HCT116 (cell line): ENCODE measurements at regions not wholly inside any gene's neighbourhood (a gene's known extent, or its start where the extent isn't known, plus 50 kb on each side); places are given as distances from the start of the nearest gene placed in this dataset.

Source experiments
- ATAC-seq: fragments of 200-7000 bp; cut with Tn5 transposase; 2 replicates; pipeline ENCODE4 v1.9.1; 2020; ENCODE audit warnings: mild to moderate bottlenecking, moderate library complexity
- BruUV-seq: library from RNA; stranded (reverse); fragments of 400-500 nt; replicated peaks from 2 replicates; lab custom pipeline; 2021; lab: Mats Ljungman, UMichigan
- CTCF ChIA-PET: fragments of 300-600 bp; sonication (Branson Sonifier 250); formaldehyde crosslinking; loops from one replicate; lab custom pipeline; 2021; ENCODE audit warnings: antibody characterized with exemption; lab: Charles Lee
- POLR2A ChIA-PET: fragments of 300-600, 350-600 bp; sonication (Branson Sonifier 250); formaldehyde crosslinking; loops from one replicate; lab custom pipeline; 2021; ENCODE audit warnings: antibody characterized with exemption; lab: Charles Lee
- RAD21 ChIA-PET, 2 experiments: fragments of 300-600 bp; sonication (Branson Sonifier 250); formaldehyde crosslinking; loops; one replicate each; lab custom pipeline; 2023; ENCODE audit warnings: low total read pairs in 2 of 2; ENCODE audit not compliant: uncharacterized antibody in 2 of 2, unreplicated experiment in 2 of 2, low non-redundant PET in 1 of 2; lab: Charles Lee
- DNase-seq: peaks from one replicate; pipeline ENCODE4 v3.0.0-alpha.2; 2010; ENCODE audit warnings: low read depth, low spot score
- H2AFZ ChIP-seq: fragments of 200-600 bp; shearing (Covaris generic), sonication (generic); 2 replicates; pipeline ENCODE4 v1.6.1; 2017; ENCODE audit warnings: low read depth, mixed run types, mixed read lengths, antibody characterized with exemption, low read length; ENCODE audit not compliant: poor library complexity, severe bottlenecking
- H3K27ac ChIP-seq: 2 replicates; pipeline ENCODE4 v1.5.1; 2012; ENCODE audit warnings: low read depth, low read length
- H3K27me3 ChIP-seq: fragments of 200-600 bp; sonication (generic); 2 replicates; pipeline ENCODE4 v1.6.1; 2016; ENCODE audit warnings: mixed run types, low read length, mixed read lengths; ENCODE audit not compliant: insufficient read depth
- H3K36me3 ChIP-seq, 2 experiments: fragments of 200-500 bp in 1 of 2; fragments of 200-600 bp in 1 of 2; sonication (Bioruptor generic) in 1 of 2; sonication (generic) in 1 of 2; 2 replicates each; pipeline versions ENCODE4 v1.5.1 to v1.6.1; 2014 to 2016; ENCODE audit warnings: low read length in 2 of 2, inconsistent platforms in 1 of 2, mixed read lengths in 1 of 2, mixed run types in 1 of 2; ENCODE audit not compliant: insufficient read depth in 2 of 2, control insufficient read depth in 1 of 2
- H3K4me1 ChIP-seq, 2 experiments: fragments of 200-600 bp in 1 of 2; sonication (generic) in 1 of 2; 2 replicates each; pipeline versions ENCODE4 v1.5.1 to v1.6.1; 2012 to 2017; ENCODE audit warnings: low read length in 2 of 2, inconsistent platforms in 1 of 2, mild to moderate bottlenecking in 1 of 2, mixed read lengths in 1 of 2, mixed run types in 1 of 2, moderate library complexity in 1 of 2; ENCODE audit not compliant: insufficient read depth in 2 of 2, control insufficient read depth in 1 of 2
- H3K4me2 ChIP-seq: fragments of 200-600 bp; sonication (generic); 2 replicates; pipeline ENCODE4 v1.6.1; 2017; ENCODE audit warnings: mixed run types, low read length, mixed read lengths
- H3K4me3 ChIP-seq, 2 experiments: fragments of 200-600 bp in 1 of 2; sonication (generic) in 1 of 2; replicated peaks in 1 of 2; 2 replicates each; pipeline ENCODE4 v1.5.1; 2011 to 2016; ENCODE audit warnings: low read length in 2 of 2, control low read depth in 1 of 2, low read depth in 1 of 2, mild to moderate bottlenecking in 1 of 2, mixed read lengths in 1 of 2, mixed run types in 1 of 2
- H3K79me2 ChIP-seq: fragments of 200-600 bp; sonication (generic); 2 replicates; pipeline ENCODE4 v1.6.1; 2017; ENCODE audit warnings: mild to moderate bottlenecking, mixed run types, low read length, moderate library complexity, mixed read lengths; ENCODE audit not compliant: insufficient read depth
- H3K9ac ChIP-seq: fragments of 200-600 bp; sonication (generic); 2 replicates; pipeline ENCODE4 v1.6.1; 2016; ENCODE audit warnings: low read length, mixed read lengths
- H3K9me2 ChIP-seq: fragments of 200-600 bp; sonication (generic), shearing (Covaris generic); 2 replicates; pipeline ENCODE4 v1.6.1; 2017; ENCODE audit warnings: mixed run types, mild to moderate bottlenecking, moderate library complexity; ENCODE audit not compliant: insufficient read depth
- H3K9me3 ChIP-seq, 2 experiments: fragments of 200-500 bp in 1 of 2; fragments of 200-600 bp in 1 of 2; sonication (Bioruptor generic) in 1 of 2; sonication (generic) in 1 of 2; 2 replicates each; pipeline ENCODE4 v1.6.1; 2014 to 2017; ENCODE audit warnings: low read length in 2 of 2, mixed read lengths in 2 of 2, inconsistent platforms in 1 of 2, low read depth in 1 of 2, mild to moderate bottlenecking in 1 of 2, mixed run types in 1 of 2, moderate library complexity in 1 of 2; ENCODE audit not compliant: control insufficient read depth in 1 of 2, insufficient read depth in 1 of 2
- H4K20me1 ChIP-seq: fragments of 200-600 bp; sonication (generic), shearing (Covaris generic); 2 replicates; pipeline ENCODE4 v1.6.1; 2017; ENCODE audit warnings: mixed run types, mild to moderate bottlenecking, moderate library complexity; ENCODE audit not compliant: insufficient read depth
- CEBPB ChIP-seq: IDR thresholded peaks from 2 replicates; pipeline ENCODE4 v1.6.1; 2012; ENCODE audit warnings: low read depth
- EGR1 ChIP-seq: IDR thresholded peaks from 2 replicates; pipeline ENCODE4 v1.6.1; 2012; ENCODE audit warnings: low read depth
- ELF1 ChIP-seq: IDR thresholded peaks from 2 replicates; pipeline ENCODE4 v1.6.1; 2012; ENCODE audit warnings: low read depth, borderline replicate concordance
- FOSL1 ChIP-seq: IDR thresholded peaks from 2 replicates; pipeline ENCODE4 v1.6.1; 2012; ENCODE audit warnings: low read depth
- JUND ChIP-seq: IDR thresholded peaks from 2 replicates; pipeline ENCODE4 v1.6.1; 2012
- POLR2A ChIP-seq: IDR thresholded peaks from 2 replicates; pipeline ENCODE4 v1.7.0; 2011; ENCODE audit warnings: borderline replicate concordance; ENCODE audit not compliant: insufficient read depth, insufficient read length; ENCODE audit errors: extremely low read depth
- RAD21 ChIP-seq: IDR thresholded peaks from 2 replicates; pipeline ENCODE4 v1.6.1; 2012; ENCODE audit warnings: low read depth, mild to moderate bottlenecking
- SIN3A ChIP-seq: IDR thresholded peaks from 2 replicates; pipeline ENCODE4 v1.6.1; 2012; ENCODE audit warnings: low read depth
- SP1 ChIP-seq: IDR thresholded peaks from 2 replicates; pipeline ENCODE4 v1.6.1; 2012; ENCODE audit warnings: low read depth
- SRF ChIP-seq: IDR thresholded peaks from 2 replicates; pipeline ENCODE4 v1.6.1; 2012; ENCODE audit warnings: low read depth
- YY1 ChIP-seq: IDR thresholded peaks from 2 replicates; pipeline ENCODE4 v1.6.1; 2011; ENCODE audit warnings: low read length, low read depth, moderate library complexity, mild to moderate bottlenecking; ENCODE audit not compliant: insufficient replicate concordance; ENCODE audit errors: extremely low read depth
- ZFX ChIP-seq: fragments of 450-650 bp; IDR thresholded peaks from 2 replicates; pipeline ENCODE4 v1.6.1; 2017
- ZNF274 ChIP-seq: fragments of 200-500 bp; sonication (Bioruptor generic); IDR thresholded peaks from 2 replicates; pipeline ENCODE4 v1.6.1; 2014; ENCODE audit warnings: mild to moderate bottlenecking, low read depth, low read length, inconsistent platforms
- intact Hi-C: fragments of 100-400 bp; cut with micrococcal nuclease; formaldehyde crosslinking; loops from 2 replicates; pipeline ENCODE4 v1.10.0; 2022
- TF ChIP-seq, protein P1 (sequence below): IDR thresholded peaks from 2 replicates; pipeline ENCODE4 v1.6.1; 2012; ENCODE audit warnings: low read depth
- TF ChIP-seq, protein P2 (sequence below), 3 experiments: fragments of 200-600 bp in 1 of 3; sonication (generic) in 1 of 3; IDR thresholded peaks in 2 of 3; conservative IDR thresholded peaks in 1 of 3; 2 replicates each; pipeline ENCODE4 v1.5.1; 2012 to 2017; ENCODE audit warnings: low read depth in 2 of 3, low read length in 2 of 3, antibody characterized with exemption in 1 of 3, borderline replicate concordance in 1 of 3, control low read depth in 1 of 3, mild to moderate bottlenecking in 1 of 3, mixed read lengths in 1 of 3, mixed run types in 1 of 3, moderate library complexity in 1 of 3; ENCODE audit not compliant: insufficient read depth in 1 of 3
- TF ChIP-seq, protein P3 (sequence below): IDR thresholded peaks from 2 replicates; pipeline ENCODE4 v1.6.1; 2011; ENCODE audit warnings: mild to moderate bottlenecking, low read length, moderate library complexity; ENCODE audit not compliant: insufficient replicate concordance; ENCODE audit errors: extremely low read depth
- TF ChIP-seq, protein P4 (sequence below): IDR thresholded peaks from 2 replicates; pipeline ENCODE4 v1.6.1; 2012

DNA sequence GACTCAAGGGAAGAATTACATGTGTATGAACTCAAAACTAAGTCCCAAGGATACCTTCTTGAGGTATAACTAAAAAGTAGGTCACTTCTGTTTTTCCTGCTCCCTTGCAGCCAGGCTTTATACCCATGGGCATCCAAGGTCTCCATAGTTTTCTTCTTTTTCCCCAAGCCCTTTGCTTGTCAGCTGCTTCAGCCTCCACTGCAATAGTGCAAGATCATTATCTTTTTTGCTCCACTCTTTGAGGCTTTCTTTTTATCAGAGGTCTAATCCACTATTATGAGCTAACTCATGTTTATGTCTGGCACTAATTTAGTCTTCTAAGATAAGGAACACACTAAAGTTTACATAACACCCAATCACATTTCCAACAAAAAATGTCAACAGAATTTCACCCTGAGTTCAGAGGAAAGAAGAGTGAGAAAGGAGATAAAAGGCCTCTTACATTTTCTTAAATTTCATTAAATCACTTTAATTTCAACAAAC lies 121.2 kb upstream of the LSAMP start:
- no peak for DNase-seq
- intact Hi-C loops = no loop called here
- no peaks in the 10 kb centered on the region for H3K9me3 ChIP-seq
- CTCF ChIA-PET = no interaction called here
- H3K27ac ChIP-seq = no peak overlapping the region
- H3K4me3 ChIP-seq = no peak overlapping the region
- no peaks in the 10 kb centered on the region for H4K20me1 ChIP-seq
- no peak for ATAC-seq
- H3K9me2 ChIP-seq = no peaks in the 10 kb centered on the region
- H3K27me3 ChIP-seq = no peaks in the 10 kb centered on the region
- no peak overlapping the region for H2AFZ ChIP-seq
- H3K9ac ChIP-seq = no peak overlapping the region
- H3K36me3 ChIP-seq = no peaks in the 10 kb centered on the region
- H3K4me2 ChIP-seq = no peak overlapping the region
- TF ChIP-seq CEBPB (no peak), RAD21 (no peak), SP1 (no peak), ZFX (no peak), FOSL1 (no peak), SRF (no peak), SIN3A (no peak), JUND (no peak), YY1 (no peak), ZNF274 (no peak), ELF1 (no peak), POLR2A (no peak), EGR1 (no peak)
- TF ChIP-seq, protein P1, sequence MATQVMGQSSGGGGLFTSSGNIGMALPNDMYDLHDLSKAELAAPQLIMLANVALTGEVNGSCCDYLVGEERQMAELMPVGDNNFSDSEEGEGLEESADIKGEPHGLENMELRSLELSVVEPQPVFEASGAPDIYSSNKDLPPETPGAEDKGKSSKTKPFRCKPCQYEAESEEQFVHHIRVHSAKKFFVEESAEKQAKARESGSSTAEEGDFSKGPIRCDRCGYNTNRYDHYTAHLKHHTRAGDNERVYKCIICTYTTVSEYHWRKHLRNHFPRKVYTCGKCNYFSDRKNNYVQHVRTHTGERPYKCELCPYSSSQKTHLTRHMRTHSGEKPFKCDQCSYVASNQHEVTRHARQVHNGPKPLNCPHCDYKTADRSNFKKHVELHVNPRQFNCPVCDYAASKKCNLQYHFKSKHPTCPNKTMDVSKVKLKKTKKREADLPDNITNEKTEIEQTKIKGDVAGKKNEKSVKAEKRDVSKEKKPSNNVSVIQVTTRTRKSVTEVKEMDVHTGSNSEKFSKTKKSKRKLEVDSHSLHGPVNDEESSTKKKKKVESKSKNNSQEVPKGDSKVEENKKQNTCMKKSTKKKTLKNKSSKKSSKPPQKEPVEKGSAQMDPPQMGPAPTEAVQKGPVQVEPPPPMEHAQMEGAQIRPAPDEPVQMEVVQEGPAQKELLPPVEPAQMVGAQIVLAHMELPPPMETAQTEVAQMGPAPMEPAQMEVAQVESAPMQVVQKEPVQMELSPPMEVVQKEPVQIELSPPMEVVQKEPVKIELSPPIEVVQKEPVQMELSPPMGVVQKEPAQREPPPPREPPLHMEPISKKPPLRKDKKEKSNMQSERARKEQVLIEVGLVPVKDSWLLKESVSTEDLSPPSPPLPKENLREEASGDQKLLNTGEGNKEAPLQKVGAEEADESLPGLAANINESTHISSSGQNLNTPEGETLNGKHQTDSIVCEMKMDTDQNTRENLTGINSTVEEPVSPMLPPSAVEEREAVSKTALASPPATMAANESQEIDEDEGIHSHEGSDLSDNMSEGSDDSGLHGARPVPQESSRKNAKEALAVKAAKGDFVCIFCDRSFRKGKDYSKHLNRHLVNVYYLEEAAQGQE = no peak
- TF ChIP-seq, protein P2, sequence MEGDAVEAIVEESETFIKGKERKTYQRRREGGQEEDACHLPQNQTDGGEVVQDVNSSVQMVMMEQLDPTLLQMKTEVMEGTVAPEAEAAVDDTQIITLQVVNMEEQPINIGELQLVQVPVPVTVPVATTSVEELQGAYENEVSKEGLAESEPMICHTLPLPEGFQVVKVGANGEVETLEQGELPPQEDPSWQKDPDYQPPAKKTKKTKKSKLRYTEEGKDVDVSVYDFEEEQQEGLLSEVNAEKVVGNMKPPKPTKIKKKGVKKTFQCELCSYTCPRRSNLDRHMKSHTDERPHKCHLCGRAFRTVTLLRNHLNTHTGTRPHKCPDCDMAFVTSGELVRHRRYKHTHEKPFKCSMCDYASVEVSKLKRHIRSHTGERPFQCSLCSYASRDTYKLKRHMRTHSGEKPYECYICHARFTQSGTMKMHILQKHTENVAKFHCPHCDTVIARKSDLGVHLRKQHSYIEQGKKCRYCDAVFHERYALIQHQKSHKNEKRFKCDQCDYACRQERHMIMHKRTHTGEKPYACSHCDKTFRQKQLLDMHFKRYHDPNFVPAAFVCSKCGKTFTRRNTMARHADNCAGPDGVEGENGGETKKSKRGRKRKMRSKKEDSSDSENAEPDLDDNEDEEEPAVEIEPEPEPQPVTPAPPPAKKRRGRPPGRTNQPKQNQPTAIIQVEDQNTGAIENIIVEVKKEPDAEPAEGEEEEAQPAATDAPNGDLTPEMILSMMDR (IDR thresholded peaks at IDR 0.05 in 2 of 3, conservative IDR thresholded peaks at IDR 0.05 in 1 of 3; ENCODE audit: borderline replicate concordance in 1 of 3, insufficient read depth in 1 of 3, low read depth in 2 of 3, low read length in 2 of 3) = no peak
- TF ChIP-seq, protein P3, sequence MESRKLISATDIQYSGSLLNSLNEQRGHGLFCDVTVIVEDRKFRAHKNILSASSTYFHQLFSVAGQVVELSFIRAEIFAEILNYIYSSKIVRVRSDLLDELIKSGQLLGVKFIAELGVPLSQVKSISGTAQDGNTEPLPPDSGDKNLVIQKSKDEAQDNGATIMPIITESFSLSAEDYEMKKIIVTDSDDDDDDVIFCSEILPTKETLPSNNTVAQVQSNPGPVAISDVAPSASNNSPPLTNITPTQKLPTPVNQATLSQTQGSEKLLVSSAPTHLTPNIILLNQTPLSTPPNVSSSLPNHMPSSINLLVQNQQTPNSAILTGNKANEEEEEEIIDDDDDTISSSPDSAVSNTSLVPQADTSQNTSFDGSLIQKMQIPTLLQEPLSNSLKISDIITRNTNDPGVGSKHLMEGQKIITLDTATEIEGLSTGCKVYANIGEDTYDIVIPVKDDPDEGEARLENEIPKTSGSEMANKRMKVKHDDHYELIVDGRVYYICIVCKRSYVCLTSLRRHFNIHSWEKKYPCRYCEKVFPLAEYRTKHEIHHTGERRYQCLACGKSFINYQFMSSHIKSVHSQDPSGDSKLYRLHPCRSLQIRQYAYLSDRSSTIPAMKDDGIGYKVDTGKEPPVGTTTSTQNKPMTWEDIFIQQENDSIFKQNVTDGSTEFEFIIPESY = no peak
- TF ChIP-seq, protein P4, sequence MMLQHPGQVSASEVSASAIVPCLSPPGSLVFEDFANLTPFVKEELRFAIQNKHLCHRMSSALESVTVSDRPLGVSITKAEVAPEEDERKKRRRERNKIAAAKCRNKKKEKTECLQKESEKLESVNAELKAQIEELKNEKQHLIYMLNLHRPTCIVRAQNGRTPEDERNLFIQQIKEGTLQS = no peak
- RAD21 ChIA-PET = no interaction called here
- BruUV-seq = no TSS peak
- H3K79me2 ChIP-seq = no peaks in the 10 kb centered on the region
- H3K4me1 ChIP-seq = no peaks in the 10 kb centered on the region
- POLR2A ChIA-PET = no interaction called here
